Hepatocyte (in vitro differentiated cells): ENCODE measurements at regions not wholly inside any gene's neighbourhood (a gene's known extent, or its start where the extent isn't known, plus 50 kb on each side); places are given as distances from the start of the nearest gene placed in this dataset.
"Not testable (repeated sequence)": the region's sequence is repeated elsewhere in the genome, so short reads cannot be mapped to it uniquely, and the experiment has no call there.

Experiments
- DNase-seq: peaks from one replicate; pipeline ENCODE4 v3.0.0-alpha.2; 2016; ENCODE audit warnings: low spot score
- H2AFZ ChIP-seq: fragments of 200-600 bp; sonication (generic); 2 replicates; pipeline ENCODE4 v1.6.0; 2016; ENCODE audit warnings: antibody characterized with exemption, mild to moderate bottlenecking
- H3K27ac ChIP-seq: fragments of 200-600 bp; sonication (generic); 2 replicates; pipeline ENCODE4 v1.5.1; 2016; ENCODE audit warnings: mild to moderate bottlenecking
- H3K27me3 ChIP-seq: fragments of 200-600 bp; sonication (generic); 2 replicates; pipeline ENCODE4 v1.6.1; 2016
- H3K36me3 ChIP-seq: fragments of 200-600 bp; sonication (generic); replicated peaks from 2 replicates; pipeline ENCODE4 v1.5.1; 2016; ENCODE audit warnings: low read depth; ENCODE audit not compliant: insufficient read depth
- H3K4me1 ChIP-seq: fragments of 200-600 bp; sonication (generic); 2 replicates; pipeline ENCODE4 v1.5.1; 2016; ENCODE audit warnings: mild to moderate bottlenecking, moderate library complexity; ENCODE audit not compliant: insufficient read depth
- H3K4me2 ChIP-seq: fragments of 200-600 bp; sonication (generic); 2 replicates; pipeline ENCODE4 v1.6.0; 2016
- H3K4me3 ChIP-seq: fragments of 200-600 bp; sonication (generic); 2 replicates; pipeline ENCODE4 v1.5.1; 2016; ENCODE audit warnings: mild to moderate bottlenecking
- H3K79me2 ChIP-seq: fragments of 200-600 bp; sonication (generic); 2 replicates; pipeline ENCODE4 v1.6.0; 2017; ENCODE audit warnings: mild to moderate bottlenecking
- H3K9me2 ChIP-seq: fragments of 200-600 bp; sonication (generic); replicated peaks from 2 replicates; pipeline ENCODE4 v1.6.0; 2017; ENCODE audit warnings: mild to moderate bottlenecking; ENCODE audit not compliant: insufficient read depth
- H3K9me3 ChIP-seq: fragments of 200-600 bp; sonication (generic); 2 replicates; pipeline ENCODE4 v1.5.1; 2016; ENCODE audit warnings: low read depth, mild to moderate bottlenecking
- H4K20me1 ChIP-seq: fragments of 200-600 bp; sonication (generic); 2 replicates; pipeline ENCODE4 v1.6.0; 2016; ENCODE audit warnings: mild to moderate bottlenecking; ENCODE audit not compliant: insufficient read depth, poor library complexity, severe bottlenecking
- CTCF ChIP-seq: fragments of 200-600 bp; sonication (generic); IDR thresholded peaks from 2 replicates; pipeline ENCODE4 v1.5.1; 2016; ENCODE audit warnings: antibody characterized with exemption, mild to moderate bottlenecking; ENCODE audit not compliant: poor library complexity
- EZH2 ChIP-seq: fragments of 200-600 bp; sonication (generic); IDR thresholded peaks from 2 replicates; pipeline ENCODE4 v1.6.1; 2016; ENCODE audit warnings: antibody characterized with exemption, mild to moderate bottlenecking, borderline replicate concordance
- EZH2phosphoT487 ChIP-seq: fragments of 200-600 bp; sonication (generic); IDR thresholded peaks from one replicate; pipeline ENCODE4 v1.6.1; 2018; ENCODE audit warnings: antibody characterized with exemption, mild to moderate bottlenecking, low read depth, moderate library complexity; ENCODE audit not compliant: unreplicated experiment, severe bottlenecking
- WGBS: methylation state at CpG from one replicate; pipeline ENCODE4 v1.1.6; 2016; ENCODE audit warnings: low lambda C conversion rate; ENCODE audit errors: missing lambda C conversion rate; 5-methylcytosine and 5-hydroxymethylcytosine counted together

- WGBS, result 80% methylated on average over 4 of the region's 4 CpGs
- no peak for DNase-seq
- H3K9me2 ChIP-seq, result no peaks in the 10 kb centered on the region
- TF ChIP-seq EZH2phosphoT487 (no peak), CTCF (no peak), EZH2 (no peak)
- H3K27ac ChIP-seq, result no peak overlapping the region
- H3K9me3 ChIP-seq, result no peaks in the 10 kb centered on the region
- no peaks in the 10 kb centered on the region for H4K20me1 ChIP-seq
- H2AFZ ChIP-seq, result no peak overlapping the region
- H3K4me1 ChIP-seq, result no peaks in the 10 kb centered on the region
- no peak overlapping the region for H3K4me2 ChIP-seq
- no peaks in the 10 kb centered on the region for H3K36me3 ChIP-seq
- H3K27me3 ChIP-seq, result no peaks in the 10 kb centered on the region
- H3K79me2 ChIP-seq, result no peaks in the 10 kb centered on the region
- no peak overlapping the region for H3K4me3 ChIP-seq
Observed at GRCh38 chr7:112670193-112670592, 120.0 kb downstream of the TMEM168 start.

GRCh38 chr7:112678626-112679025 lies 111.6 kb downstream of the TMEM168 start:
- Histone ChIP-seq H3K4me2 (no peak overlapping the region), H3K4me1 (no peaks in the 10 kb centered on the region), H3K79me2 (no peaks in the 10 kb centered on the region), H3K9me3 (no peaks in the 10 kb centered on the region), H3K9me2 (no peaks in the 10 kb centered on the region), H4K20me1 (no peaks in the 10 kb centered on the region), H3K36me3 (no peaks in the 10 kb centered on the region), H3K27ac (no peak overlapping the region), H3K27me3 (no peaks in the 10 kb centered on the region), H2AFZ (no peak overlapping the region), H3K4me3 (no peak overlapping the region)
- no peak for TF ChIP-seq EZH2phosphoT487
- no peak for TF ChIP-seq EZH2
- no peak for TF ChIP-seq CTCF
- 78% methylated on average over 6 of the region's 6 CpGs for WGBS
- no peak for DNase-seq

- not testable (repeated sequence) for H3K4me3 ChIP-seq, H3K27ac ChIP-seq, H4K20me1 ChIP-seq, H3K36me3 ChIP-seq, H2AFZ ChIP-seq, H3K27me3 ChIP-seq, H3K79me2 ChIP-seq, H3K9me3 ChIP-seq, H3K4me2 ChIP-seq, H3K9me2 ChIP-seq, H3K4me1 ChIP-seq, DNase-seq
- 65% methylated on average over 6 of the region's 6 CpGs for WGBS
Observed at GRCh38 chr7:112689466-112690177, 100.6 kb downstream of the TMEM168 start.

GRCh38 chr7:112692333-112692732 lies 97.9 kb downstream of the TMEM168 start:
- DNase-seq, result no peak

GRCh38 chr7:112697211-112697610 lies 93.0 kb downstream of the TMEM168 start:
- not testable (repeated sequence) for H2AFZ ChIP-seq, H3K9me3 ChIP-seq, H3K4me2 ChIP-seq, H4K20me1 ChIP-seq, H3K27ac ChIP-seq, H3K4me3 ChIP-seq, H3K9me2 ChIP-seq, H3K36me3 ChIP-seq, DNase-seq, H3K79me2 ChIP-seq, H3K4me1 ChIP-seq, H3K27me3 ChIP-seq
- 94% methylated on average over 4 of the region's 30 CpGs for WGBS

More at GRCh38 chr7:112692333-112692732, 97.9 kb downstream of the TMEM168 start:
- Histone ChIP-seq H3K27me3 (no peaks in the 10 kb centered on the region), H3K36me3 (no peaks in the 10 kb centered on the region), H3K4me3 (no peak overlapping the region), H2AFZ (no peak overlapping the region), H3K4me1 (no peaks in the 10 kb centered on the region), H3K4me2 (no peak overlapping the region), H3K27ac (no peak overlapping the region), H3K9me3 (no peaks in the 10 kb centered on the region), H3K9me2 (no peaks in the 10 kb centered on the region), H3K79me2 (no peaks in the 10 kb centered on the region), H4K20me1 (no peaks in the 10 kb centered on the region)
- WGBS, result 40% methylated on average over 2 of the region's 2 CpGs
- no peak for TF ChIP-seq CTCF
- TF ChIP-seq EZH2, result no peak
- TF ChIP-seq EZH2phosphoT487, result no peak
